ENCODE measurements at regions not wholly inside any gene's neighbourhood (a gene's known extent, or its start where the extent isn't known, plus 50 kb on each side); places are given as distances from the start of the nearest gene placed in this dataset.

DNA sequence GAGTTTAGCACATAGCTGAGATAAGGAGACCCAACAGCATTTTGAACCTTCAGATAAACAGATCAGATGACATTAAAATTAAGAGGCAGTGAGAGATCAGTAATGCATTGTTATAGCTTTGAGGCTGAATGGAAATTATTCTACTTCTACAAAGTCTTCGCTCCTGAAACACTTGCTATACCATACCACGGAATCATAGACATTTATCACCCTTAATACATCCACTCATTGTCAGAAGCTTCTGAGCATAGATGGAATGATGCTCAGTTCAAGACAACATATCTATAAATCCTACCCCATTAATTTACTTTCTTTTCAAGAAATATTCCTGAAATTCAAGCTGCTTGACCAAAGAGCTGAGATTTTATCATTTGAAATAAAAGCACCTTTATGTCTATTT is 266.7 kb downstream of the C3orf38 start:
- TF ChIP-seq POLR2AphosphoS5 (IDR thresholded peaks at IDR 0.05), result no peak
- no peak for TF ChIP-seq EZH2 (IDR thresholded peaks at IDR 0.05; ENCODE audit: borderline replicate concordance, insufficient read depth, low read length, poor library complexity, severe bottlenecking)
- TF ChIP-seq, protein P1, sequence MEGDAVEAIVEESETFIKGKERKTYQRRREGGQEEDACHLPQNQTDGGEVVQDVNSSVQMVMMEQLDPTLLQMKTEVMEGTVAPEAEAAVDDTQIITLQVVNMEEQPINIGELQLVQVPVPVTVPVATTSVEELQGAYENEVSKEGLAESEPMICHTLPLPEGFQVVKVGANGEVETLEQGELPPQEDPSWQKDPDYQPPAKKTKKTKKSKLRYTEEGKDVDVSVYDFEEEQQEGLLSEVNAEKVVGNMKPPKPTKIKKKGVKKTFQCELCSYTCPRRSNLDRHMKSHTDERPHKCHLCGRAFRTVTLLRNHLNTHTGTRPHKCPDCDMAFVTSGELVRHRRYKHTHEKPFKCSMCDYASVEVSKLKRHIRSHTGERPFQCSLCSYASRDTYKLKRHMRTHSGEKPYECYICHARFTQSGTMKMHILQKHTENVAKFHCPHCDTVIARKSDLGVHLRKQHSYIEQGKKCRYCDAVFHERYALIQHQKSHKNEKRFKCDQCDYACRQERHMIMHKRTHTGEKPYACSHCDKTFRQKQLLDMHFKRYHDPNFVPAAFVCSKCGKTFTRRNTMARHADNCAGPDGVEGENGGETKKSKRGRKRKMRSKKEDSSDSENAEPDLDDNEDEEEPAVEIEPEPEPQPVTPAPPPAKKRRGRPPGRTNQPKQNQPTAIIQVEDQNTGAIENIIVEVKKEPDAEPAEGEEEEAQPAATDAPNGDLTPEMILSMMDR (IDR thresholded peaks at IDR 0.05; ENCODE audit: poor library complexity, severe bottlenecking), result no peak
- TF ChIP-seq EP300 (conservative IDR thresholded peaks at IDR 0.05; ENCODE audit: poor library complexity, severe bottlenecking), result no peak
- TF ChIP-seq MXI1 (conservative IDR thresholded peaks at IDR 0.05; ENCODE audit: poor library complexity, severe bottlenecking), result no peak
- TF ChIP-seq TAF1 (IDR thresholded peaks at IDR 0.05; ENCODE audit: low read depth), result no peak
- TF ChIP-seq SMC3 (conservative IDR thresholded peaks at IDR 0.05; ENCODE audit: poor library complexity), result no peak

Data from neural cell (in vitro differentiated cells).